HepG2 (cell line): ENCODE measurements at regions not wholly inside any gene's neighbourhood (a gene's known extent, or its start where the extent isn't known, plus 50 kb on each side); places are given as distances from the start of the nearest gene placed in this dataset.

Experiments
- AGO2 ChIP-seq: fragments of 200-400 bp; formaldehyde crosslinking; optimal IDR thresholded peaks from 2 replicates; pipeline ENCODE3; 2017; ENCODE audit warnings: mild to moderate bottlenecking, low read depth, low read length, moderate library complexity
- ARNT2 ChIP-seq: sonication (generic); formaldehyde crosslinking; IDR thresholded peaks from 2 replicates; pipeline ENCODE4 v1.8.0; 2022; ENCODE audit warnings: mild to moderate bottlenecking, low read depth, missing genetic modification reagents, moderate library complexity
- ARNTL ChIP-seq: sonication (generic); formaldehyde crosslinking; IDR thresholded peaks from 2 replicates; pipeline ENCODE4 v1.4.0; 2020; ENCODE audit warnings: mild to moderate bottlenecking, missing genetic modification reagents
- ERF ChIP-seq: IDR thresholded peaks from 2 replicates; pipeline ENCODE4 v1.6.1; 2018; ENCODE audit warnings: missing biosample characterization, missing genetic modification reagents
- FOXC1 ChIP-seq: sonication (generic); formaldehyde crosslinking; IDR thresholded peaks from 2 replicates; pipeline ENCODE4 v1.8.0; 2022; ENCODE audit warnings: mild to moderate bottlenecking, missing genetic modification reagents, borderline replicate concordance
- GTF2F1 ChIP-seq: fragments of 150-350 bp; IDR thresholded peaks from 2 replicates; pipeline ENCODE4 v1.6.1; 2014; ENCODE audit warnings: low read length
- HOMEZ ChIP-seq: IDR thresholded peaks from 2 replicates; pipeline ENCODE4 v1.6.1; 2016; ENCODE audit warnings: low read depth
- JARID2 ChIP-seq: sonication (generic); formaldehyde crosslinking; IDR thresholded peaks from 2 replicates; pipeline ENCODE4 v1.8.1; 2023; ENCODE audit warnings: missing genetic modification reagents, inconsistent platforms; ENCODE audit not compliant: insufficient replicate concordance
- KDM3A ChIP-seq: IDR thresholded peaks from 2 replicates; pipeline ENCODE4 v1.6.1; 2018; ENCODE audit warnings: low read depth, missing compliant biosample characterization
- KLF13 ChIP-seq: sonication (generic); formaldehyde crosslinking; IDR thresholded peaks from 2 replicates; pipeline ENCODE4 v1.4.0; 2020; ENCODE audit warnings: mild to moderate bottlenecking, missing genetic modification reagents
- MBD4 ChIP-seq: IDR thresholded peaks from 2 replicates; pipeline ENCODE4 v1.6.1; 2012; ENCODE audit warnings: low read length, inconsistent platforms, borderline replicate concordance
- MTA1 ChIP-seq: sonication (generic); formaldehyde crosslinking; IDR thresholded peaks from 2 replicates; pipeline ENCODE4 v1.4.0; 2020; ENCODE audit warnings: missing genetic modification reagents, mild to moderate bottlenecking, borderline replicate concordance
- NCOA2 ChIP-seq: sonication (generic); formaldehyde crosslinking; IDR thresholded peaks from 2 replicates; pipeline ENCODE4 v1.8.0; 2022; ENCODE audit warnings: inconsistent platforms
- NR2F2 ChIP-seq: IDR thresholded peaks from 2 replicates; pipeline ENCODE4 v1.6.1; 2012; ENCODE audit warnings: low read depth, inconsistent platforms, borderline replicate concordance
- RFX3 ChIP-seq: IDR thresholded peaks from 2 replicates; pipeline ENCODE4 v1.6.1; 2016; ENCODE audit warnings: missing biosample characterization, missing genetic modification reagents
- STAT5B ChIP-seq: sonication (generic); formaldehyde crosslinking; IDR thresholded peaks from 2 replicates; pipeline ENCODE4 v1.4.0; 2020; ENCODE audit warnings: missing genetic modification reagents
- ZBTB42 ChIP-seq: sonication (generic); formaldehyde crosslinking; IDR thresholded peaks from 2 replicates; pipeline ENCODE4 v1.5.0; 2020; ENCODE audit warnings: mild to moderate bottlenecking, missing genetic modification reagents
- ZFP90 ChIP-seq: sonication (generic); formaldehyde crosslinking; IDR thresholded peaks from 2 replicates; pipeline ENCODE4 v1.8.0; 2022; ENCODE audit warnings: missing genetic modification reagents, mild to moderate bottlenecking, inconsistent platforms, borderline replicate concordance
- ZKSCAN5 ChIP-seq: sonication (generic); formaldehyde crosslinking; IDR thresholded peaks from 2 replicates; pipeline ENCODE4 v1.5.1; 2020; ENCODE audit warnings: mild to moderate bottlenecking, missing genetic modification reagents
- ZNF513 ChIP-seq: sonication (generic); formaldehyde crosslinking; conservative IDR thresholded peaks from 2 replicates; pipeline ENCODE4 v1.5.0; 2020; ENCODE audit warnings: missing genetic modification reagents
- ZNF687 ChIP-seq: sonication (generic); formaldehyde crosslinking; IDR thresholded peaks from 2 replicates; pipeline ENCODE4 v1.5.1; 2020; ENCODE audit warnings: mild to moderate bottlenecking, missing genetic modification reagents, moderate library complexity
- ZNF776 ChIP-seq: sonication (generic); formaldehyde crosslinking; IDR thresholded peaks from 2 replicates; pipeline ENCODE4 v1.4.0; 2020; ENCODE audit warnings: mild to moderate bottlenecking, missing genetic modification reagents
- ZNF788 ChIP-seq: sonication (generic); formaldehyde crosslinking; IDR thresholded peaks from 2 replicates; pipeline ENCODE4 v1.5.0; 2020; ENCODE audit warnings: mild to moderate bottlenecking, missing genetic modification reagents, borderline replicate concordance
- ZSCAN31 ChIP-seq: sonication (generic); formaldehyde crosslinking; IDR thresholded peaks from 2 replicates; pipeline ENCODE4 v1.5.0; 2020; ENCODE audit warnings: low read depth, mild to moderate bottlenecking, missing genetic modification reagents

DNA sequence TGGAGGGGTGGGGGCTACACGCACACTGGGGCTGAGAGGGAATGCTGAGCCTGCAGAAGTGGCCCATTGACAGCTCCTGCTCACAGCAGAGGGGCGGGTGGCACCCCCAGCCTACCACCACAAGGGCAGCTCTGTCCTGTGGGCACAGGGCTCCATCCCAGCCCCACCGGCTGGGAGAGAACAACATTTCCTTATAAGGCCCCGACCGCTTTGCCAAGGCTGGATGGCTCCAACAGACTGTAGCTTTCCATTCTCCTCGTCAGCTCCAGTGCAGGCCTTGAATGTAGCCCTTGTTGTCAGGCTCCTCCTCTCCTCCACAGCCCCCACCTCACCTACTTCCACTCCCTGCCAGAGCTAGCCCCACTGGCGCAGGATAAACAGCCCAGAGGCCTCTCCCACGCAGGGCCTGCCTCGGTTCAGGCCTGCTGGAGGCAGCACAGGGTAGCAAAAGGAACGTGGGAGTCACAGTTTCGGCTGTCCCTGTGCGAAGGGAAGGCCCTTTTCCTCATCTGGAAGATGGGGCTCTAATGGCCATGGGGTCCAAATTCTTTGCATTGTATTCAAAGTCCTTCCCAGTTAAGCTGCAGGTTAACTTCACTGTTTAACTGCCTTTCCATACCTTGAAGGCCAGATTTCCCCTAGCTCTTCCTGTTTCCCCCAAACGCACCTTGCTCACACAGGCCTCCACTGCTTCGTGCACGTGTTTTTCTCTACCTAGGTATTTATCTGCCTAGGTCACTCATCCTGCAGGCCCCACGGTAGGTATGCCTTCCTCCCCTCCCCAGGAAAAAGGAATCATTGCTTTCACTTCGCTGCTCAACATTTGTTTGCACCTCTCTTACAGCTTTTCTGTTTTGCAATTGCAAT, 101.6 kb upstream of the LPP start (continued):
- peak; percentile 99 for TF ChIP-seq ZNF687 (CRISPR knock-in tag)
- no peak for TF ChIP-seq AGO2
- TF ChIP-seq ZBTB42 (CRISPR knock-in tag) = no peak
- no peak; the same call in 1 of the 2 replicates for TF ChIP-seq FOXC1
- TF ChIP-seq ERF (CRISPR knock-in tag) = peak; percentile 54
- TF ChIP-seq KDM3A (CRISPR knock-in tag) = no peak
- TF ChIP-seq JARID2 (CRISPR knock-in tag) = no peak
- no peak for TF ChIP-seq STAT5B (CRISPR knock-in tag)
- 0 out of 2 replicates have a peak, but pooled peaks have one; percentile 65 for TF ChIP-seq ZSCAN31 (CRISPR knock-in tag)
- no peak for TF ChIP-seq MBD4
- TF ChIP-seq KLF13 (CRISPR knock-in tag) = no peak
- TF ChIP-seq GTF2F1 = no peak
- TF ChIP-seq ZKSCAN5 (CRISPR knock-in tag) = no peak; the same call in 1 of the 2 replicates
- no peak for TF ChIP-seq ZNF513 (CRISPR knock-in tag)
- peak; percentile 81 for TF ChIP-seq ZFP90 (CRISPR knock-in tag)
- TF ChIP-seq HOMEZ (CRISPR knock-in tag) = peak; percentile 59; the same call in 1 of the 2 replicates
- TF ChIP-seq RFX3 (CRISPR knock-in tag) = no peak
- 0 out of 2 replicates have a peak, but pooled peaks have one; percentile 31 for TF ChIP-seq ARNT2 (CRISPR knock-in tag)
- TF ChIP-seq ZNF776 (CRISPR knock-in tag) = peak; percentile 44; the same call in 1 of the 2 replicates
- TF ChIP-seq ARNTL = 0 out of 2 replicates have a peak, but pooled peaks have one; percentile 50
- peak; percentile 95; the same call in 1 of the 2 replicates for TF ChIP-seq MTA1 (CRISPR knock-in tag)
- peak; percentile 4; the same call in 1 of the 2 replicates for TF ChIP-seq NR2F2
- TF ChIP-seq ZNF788 (CRISPR knock-in tag) = 0 out of 2 replicates have a peak, but pooled peaks have one; percentile 66
- TF ChIP-seq NCOA2 (CRISPR knock-in tag) = peak; percentile 20; the same call in 1 of the 2 replicates
